Activated CD8-positive, alpha-beta memory T cell treated with anti-CD3 and anti-CD28 coated beads, Interleukin-2, amount 10 ng/mL, durations not matched to agents 7 days and 5 days (primary cell): ENCODE measurements at regions not wholly inside any gene's neighbourhood (a gene's known extent, or its start where the extent isn't known, plus 50 kb on each side); places are given as distances from the start of the nearest gene placed in this dataset.

Experiments
- ATAC-seq: fragments of 150-1000 bp; cut with Tn5 transposase; one replicate; pipeline ENCODE4 v1.10.0; 2021; ENCODE audit warnings: moderate library complexity
- CTCF ChIA-PET: fragments of 350-600 bp; sonication (Branson Sonifier 250); formaldehyde crosslinking; loops from one replicate; lab custom pipeline; 2021; ENCODE audit warnings: antibody characterized with exemption; lab: Charles Lee
- DNase-seq: peaks from one replicate; pipeline ENCODE4 v3.0.0-alpha.2; 2020
- H3K27ac Mint-ChIP-seq: one replicate; pipeline ENCODE4 v1.8.0; 2021; ENCODE audit warnings: mild to moderate bottlenecking, mixed read lengths
- H3K27me3 Mint-ChIP-seq: one replicate; pipeline ENCODE4 v1.8.0; 2021; ENCODE audit warnings: mixed read lengths
- H3K36me3 Mint-ChIP-seq: one replicate; pipeline ENCODE4 v1.8.0; 2021; ENCODE audit warnings: mild to moderate bottlenecking, mixed read lengths
- H3K4me1 Mint-ChIP-seq: one replicate; pipeline ENCODE4 v1.8.0; 2021; ENCODE audit warnings: mixed read lengths
- H3K4me3 Mint-ChIP-seq: one replicate; pipeline ENCODE4 v1.8.0; 2021; ENCODE audit warnings: mild to moderate bottlenecking, moderate library complexity, mixed read lengths
- H3K9me3 Mint-ChIP-seq: one replicate; pipeline ENCODE4 v1.8.0; 2022; ENCODE audit warnings: low read depth, mixed read lengths

- DNase-seq, result no peak
- Mint-ChIP-seq H3K36me3 (no peaks in the 10 kb centered on the region), H3K4me3 (no peak overlapping the region), H3K27ac (no peak overlapping the region), H3K27me3 (no peaks in the 10 kb centered on the region), H3K4me1 (no peaks in the 10 kb centered on the region), H3K9me3 (no peaks in the 10 kb centered on the region)
- ATAC-seq, result no peak
- CTCF ChIA-PET, result no interaction called here
Observed at GRCh38 chrX:42485601-42486000, 292.4 kb downstream of the PPP1R2C start.

GRCh38 chrX:42484233-42484632 is 293.7 kb downstream of the PPP1R2C start:
- Mint-ChIP-seq H3K36me3 (no peaks in the 10 kb centered on the region), H3K9me3 (no peaks in the 10 kb centered on the region), H3K4me3 (no peak overlapping the region), H3K27me3 (no peaks in the 10 kb centered on the region), H3K4me1 (no peaks in the 10 kb centered on the region), H3K27ac (no peak overlapping the region)
- DNase-seq, result no peak
- no peak for ATAC-seq
- CTCF ChIA-PET, result no interaction called here

GRCh38 chrX:42477396-42477795 is 300.6 kb downstream of the PPP1R2C start:
- CTCF ChIA-PET, result no interaction called here
- ATAC-seq, result no peak
- H3K4me1 Mint-ChIP-seq, result peaks cover 1% of the 10 kb centered on the region
- peaks cover 1% of the 10 kb centered on the region for H3K36me3 Mint-ChIP-seq
- no peaks in the 10 kb centered on the region for H3K9me3 Mint-ChIP-seq
- DNase-seq, result no peak
- no peak overlapping the region for H3K27ac Mint-ChIP-seq
- no peaks in the 10 kb centered on the region for H3K27me3 Mint-ChIP-seq
- no peak overlapping the region for H3K4me3 Mint-ChIP-seq

GRCh38 chrX:42472727-42473126 is 305.2 kb downstream of the PPP1R2C start:
- Mint-ChIP-seq H3K27me3 (no peaks in the 10 kb centered on the region), H3K4me1 (peaks cover 1% of the 10 kb centered on the region), H3K36me3 (peaks cover 3% of the 10 kb centered on the region), H3K27ac (no peak overlapping the region), H3K4me3 (no peak overlapping the region), H3K9me3 (no peaks in the 10 kb centered on the region)
- ATAC-seq (no peak), DNase-seq (no peak)
- CTCF ChIA-PET, result no interaction called here

GRCh38 chrX:42466332-42467046 is 311.5 kb downstream of the PPP1R2C start:
- ATAC-seq, result no peak
- CTCF ChIA-PET, result no interaction called here
- peaks cover under 1% of the 10 kb centered on the region for H3K36me3 Mint-ChIP-seq

GRCh38 chrX:42465821-42466220 is 312.1 kb downstream of the PPP1R2C start:
- CTCF ChIA-PET, result no interaction called here
- Mint-ChIP-seq H3K36me3 (no peaks in the 10 kb centered on the region), H3K4me3 (no peak overlapping the region), H3K27me3 (no peaks in the 10 kb centered on the region), H3K4me1 (no peaks in the 10 kb centered on the region), H3K9me3 (no peaks in the 10 kb centered on the region), H3K27ac (no peak overlapping the region)
- ATAC-seq (no peak), DNase-seq (no peak)

More at GRCh38 chrX:42466332-42467046, 311.5 kb downstream of the PPP1R2C start:
- H3K9me3 Mint-ChIP-seq, result no peaks in the 10 kb centered on the region
- no peaks in the 10 kb centered on the region for H3K4me1 Mint-ChIP-seq
- H3K27me3 Mint-ChIP-seq, result no peaks in the 10 kb centered on the region
- H3K27ac Mint-ChIP-seq, result no peak overlapping the region
- H3K4me3 Mint-ChIP-seq, result no peak overlapping the region
- DNase-seq, result no peak

GRCh38 chrX:42463706-42464490 is 314.1 kb downstream of the PPP1R2C start:
- no peaks in the 10 kb centered on the region for H3K27me3 Mint-ChIP-seq
- ATAC-seq, result no peak

GRCh38 chrX:42462917-42463316 is 315.0 kb downstream of the PPP1R2C start:
- H3K9me3 Mint-ChIP-seq, result no peaks in the 10 kb centered on the region
- DNase-seq (no peak), ATAC-seq (no peak)
- no peak overlapping the region for H3K27ac Mint-ChIP-seq
- H3K4me1 Mint-ChIP-seq, result no peaks in the 10 kb centered on the region
- CTCF ChIA-PET, result no interaction called here
- no peaks in the 10 kb centered on the region for H3K27me3 Mint-ChIP-seq
- H3K36me3 Mint-ChIP-seq, result no peaks in the 10 kb centered on the region
- H3K4me3 Mint-ChIP-seq, result no peak overlapping the region

More at GRCh38 chrX:42463706-42464490, 314.1 kb downstream of the PPP1R2C start:
- Mint-ChIP-seq H3K4me3 (no peak overlapping the region), H3K27ac (no peak overlapping the region), H3K36me3 (no peaks in the 10 kb centered on the region), H3K9me3 (no peaks in the 10 kb centered on the region), H3K4me1 (no peaks in the 10 kb centered on the region)
- CTCF ChIA-PET, result no interaction called here
- no peak for DNase-seq

- H3K36me3 Mint-ChIP-seq, result no peaks in the 10 kb centered on the region
- H3K9me3 Mint-ChIP-seq, result no peaks in the 10 kb centered on the region
- ATAC-seq, result no peak
- no peaks in the 10 kb centered on the region for H3K27me3 Mint-ChIP-seq
- no peak for DNase-seq
- CTCF ChIA-PET, result no interaction called here
- no peaks in the 10 kb centered on the region for H3K4me1 Mint-ChIP-seq
- H3K4me3 Mint-ChIP-seq, result no peak overlapping the region
- no peak overlapping the region for H3K27ac Mint-ChIP-seq
Observed at GRCh38 chrX:42460706-42461105, 317.3 kb downstream of the PPP1R2C start.

GRCh38 chrX:42459735-42460134 is 318.2 kb downstream of the PPP1R2C start:
- H3K9me3 Mint-ChIP-seq, result no peaks in the 10 kb centered on the region
- H3K36me3 Mint-ChIP-seq, result no peaks in the 10 kb centered on the region
- no peak for DNase-seq
- CTCF ChIA-PET, result no interaction called here
- no peak for ATAC-seq
- H3K4me3 Mint-ChIP-seq, result no peak overlapping the region
- H3K4me1 Mint-ChIP-seq, result no peaks in the 10 kb centered on the region
- no peaks in the 10 kb centered on the region for H3K27me3 Mint-ChIP-seq
- H3K27ac Mint-ChIP-seq, result no peak overlapping the region

- Mint-ChIP-seq H3K4me1 (no peaks in the 10 kb centered on the region), H3K27me3 (no peaks in the 10 kb centered on the region), H3K36me3 (no peaks in the 10 kb centered on the region), H3K4me3 (no peak overlapping the region), H3K9me3 (no peaks in the 10 kb centered on the region), H3K27ac (no peak overlapping the region)
- CTCF ChIA-PET, result no interaction called here
- no peak for ATAC-seq
- DNase-seq, result no peak
Observed at GRCh38 chrX:42456176-42456700, 321.7 kb downstream of the PPP1R2C start.

- ATAC-seq (no peak), DNase-seq (no peak)
- H3K27ac Mint-ChIP-seq, result no peak overlapping the region
- no peaks in the 10 kb centered on the region for H3K27me3 Mint-ChIP-seq
- H3K36me3 Mint-ChIP-seq, result no peaks in the 10 kb centered on the region
- H3K9me3 Mint-ChIP-seq, result peaks cover 3% of the 10 kb centered on the region
- CTCF ChIA-PET, result no interaction called here
- no peak overlapping the region for H3K4me3 Mint-ChIP-seq
- H3K4me1 Mint-ChIP-seq, result no peaks in the 10 kb centered on the region
Observed at GRCh38 chrX:42450228-42450627, 327.7 kb downstream of the PPP1R2C start.

GRCh38 chrX:42443267-42443666 is 334.7 kb downstream of the PPP1R2C start:
- peaks cover 2% of the 10 kb centered on the region for H3K36me3 Mint-ChIP-seq
- no peak for ATAC-seq
- peaks cover 7% of the 10 kb centered on the region for H3K4me1 Mint-ChIP-seq
- no peak overlapping the region for H3K27ac Mint-ChIP-seq
- no peaks in the 10 kb centered on the region for H3K27me3 Mint-ChIP-seq
- CTCF ChIA-PET, result no interaction called here
- DNase-seq, result no peak
- peaks cover 7% of the 10 kb centered on the region for H3K9me3 Mint-ChIP-seq
- no peak overlapping the region for H3K4me3 Mint-ChIP-seq

GRCh38 chrX:42442745-42443144 is 335.2 kb downstream of the PPP1R2C start:
- Mint-ChIP-seq H3K9me3 (peaks cover 7% of the 10 kb centered on the region), H3K4me1 (peaks cover 12% of the 10 kb centered on the region), H3K36me3 (peaks cover 2% of the 10 kb centered on the region), H3K4me3 (no peak overlapping the region), H3K27ac (no peak overlapping the region), H3K27me3 (no peaks in the 10 kb centered on the region)
- DNase-seq (no peak), ATAC-seq (no peak)
- CTCF ChIA-PET, result no interaction called here
